ENCODE measurements at regions not wholly inside any gene's neighbourhood (a gene's known extent, or its start where the extent isn't known, plus 50 kb on each side); places are given as distances from the start of the nearest gene placed in this dataset.

DNA sequence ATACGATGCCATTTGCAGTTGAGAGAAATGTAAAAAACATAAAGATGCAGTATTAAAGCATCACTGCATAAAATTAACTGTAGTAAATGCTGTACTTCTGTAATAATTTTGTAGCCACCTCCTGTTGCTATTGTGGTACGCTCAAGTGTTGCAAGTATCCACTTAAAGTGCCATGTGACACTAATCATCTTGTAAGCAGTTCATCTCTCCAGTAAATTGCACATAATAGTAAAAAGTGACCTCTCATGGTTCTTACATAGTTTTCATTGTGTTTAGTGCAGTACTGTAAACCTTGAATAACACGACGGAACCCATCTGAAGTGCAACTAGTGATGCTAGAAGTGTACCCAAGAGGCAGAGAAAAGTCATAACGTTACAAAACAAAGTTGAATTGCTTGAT is 190.1 kb upstream of the VGLL2 start:
- H3K36me3 Mint-ChIP-seq (ENCODE audit: insufficient read depth in 1 of 3, low read depth in 3 of 3) = no peaks in the 10 kb centered on the region; a peak in 1 of 7 replicates

More for the DNA sequence above, 190.1 kb upstream of the VGLL2 start:
- H3K27me3 ChIP-seq (ENCODE audit: insufficient read depth, low read length) = no peaks in the 10 kb centered on the region
- no peak overlapping the region for H2BK15ac ChIP-seq (ENCODE audit: low read depth, low read length)
- H3K4me2 ChIP-seq (ENCODE audit: insufficient read depth, insufficient read length, low read length) = no peak overlapping the region
- Mint-ChIP-seq H3K9me3 (no peaks in the 10 kb centered on the region), H3K27ac (no peak overlapping the region), H3K4me3 (no peak overlapping the region), H3K4me1 (peaks cover 16 to 24% of the 10 kb centered on the region in 2 experiments), H3K27me3 (ENCODE audit: low read depth) (peaks cover 2% of the 10 kb centered on the region)
- TF ChIP-seq, protein P1, sequence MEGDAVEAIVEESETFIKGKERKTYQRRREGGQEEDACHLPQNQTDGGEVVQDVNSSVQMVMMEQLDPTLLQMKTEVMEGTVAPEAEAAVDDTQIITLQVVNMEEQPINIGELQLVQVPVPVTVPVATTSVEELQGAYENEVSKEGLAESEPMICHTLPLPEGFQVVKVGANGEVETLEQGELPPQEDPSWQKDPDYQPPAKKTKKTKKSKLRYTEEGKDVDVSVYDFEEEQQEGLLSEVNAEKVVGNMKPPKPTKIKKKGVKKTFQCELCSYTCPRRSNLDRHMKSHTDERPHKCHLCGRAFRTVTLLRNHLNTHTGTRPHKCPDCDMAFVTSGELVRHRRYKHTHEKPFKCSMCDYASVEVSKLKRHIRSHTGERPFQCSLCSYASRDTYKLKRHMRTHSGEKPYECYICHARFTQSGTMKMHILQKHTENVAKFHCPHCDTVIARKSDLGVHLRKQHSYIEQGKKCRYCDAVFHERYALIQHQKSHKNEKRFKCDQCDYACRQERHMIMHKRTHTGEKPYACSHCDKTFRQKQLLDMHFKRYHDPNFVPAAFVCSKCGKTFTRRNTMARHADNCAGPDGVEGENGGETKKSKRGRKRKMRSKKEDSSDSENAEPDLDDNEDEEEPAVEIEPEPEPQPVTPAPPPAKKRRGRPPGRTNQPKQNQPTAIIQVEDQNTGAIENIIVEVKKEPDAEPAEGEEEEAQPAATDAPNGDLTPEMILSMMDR (conservative IDR thresholded peaks at IDR 0.05) = no peak
- no peaks in the 10 kb centered on the region for H3K4me1 ChIP-seq (ENCODE audit: insufficient read depth, low read length)
- H4K8ac ChIP-seq (replicated peaks; ENCODE audit: insufficient read length, low read depth, low read length) = no peak overlapping the region
- no peak overlapping the region for H2BK120ac ChIP-seq (ENCODE audit: low read depth, low read length, poor library complexity, severe bottlenecking)
- H4K5ac ChIP-seq (ENCODE audit: insufficient read length, low read depth, low read length) = no peak overlapping the region
- no peak overlapping the region for H2AK5ac ChIP-seq (ENCODE audit: insufficient read length, low read length)
- H2BK12ac ChIP-seq (ENCODE audit: insufficient read length, low read depth, low read length) = no peak overlapping the region
- no CpG with 5 or more reads among the region's 5 CpGs for WGBS (ENCODE audit: extremely low coverage, insufficient read length, low lambda C conversion rate)
- DNase-seq = no peak
- no peak overlapping the region for H2AFZ ChIP-seq (ENCODE audit: low read length)
- no peak overlapping the region for H2BK5ac ChIP-seq (ENCODE audit: insufficient read length, low read length)
- H3K79me2 ChIP-seq (ENCODE audit: insufficient read depth, low read length) = no peaks in the 10 kb centered on the region
- no peaks in the 10 kb centered on the region for H3K9me3 ChIP-seq (ENCODE audit: control insufficient read depth, low read depth, low read length)
- no peak overlapping the region for H3K9ac ChIP-seq (ENCODE audit: extremely low read depth, insufficient read length, low read length)
- H3T11ph ChIP-seq (ENCODE audit: low read length) = no peak overlapping the region
- H3K14ac ChIP-seq (ENCODE audit: insufficient read depth, low read length) = no peak overlapping the region
- H2BK20ac ChIP-seq (ENCODE audit: low read depth, low read length, poor library complexity, severe bottlenecking) = no peak overlapping the region
- H3K18ac ChIP-seq (ENCODE audit: insufficient read length, low read depth, low read length) = no peak overlapping the region
- no peak overlapping the region for H3K4ac ChIP-seq (ENCODE audit: low read depth, low read length)
- H3K56ac ChIP-seq (ENCODE audit: insufficient read length, low read depth, low read length) = no peak overlapping the region
- H4K20me1 ChIP-seq (ENCODE audit: control insufficient read depth, insufficient read depth, insufficient read length) = no peaks in the 10 kb centered on the region
- H4K91ac ChIP-seq (ENCODE audit: insufficient read length, low read depth, low read length) = no peak overlapping the region
- H3K27ac ChIP-seq (ENCODE audit: insufficient read length, low read depth, low read length) = no peak overlapping the region
- H3K23ac ChIP-seq (ENCODE audit: insufficient read length, low read depth, low read length) = no peak overlapping the region
- H3K23me2 ChIP-seq (ENCODE audit: insufficient read length, low read depth, low read length, poor library complexity, severe bottlenecking) = no peaks in the 10 kb centered on the region
- H3K79me1 ChIP-seq (ENCODE audit: insufficient read depth, low read depth, low read length, poor library complexity, severe bottlenecking) = no peaks in the 10 kb centered on the region
